ENCODE measurements at regions not wholly inside any gene's neighbourhood (a gene's known extent, or its start where the extent isn't known, plus 50 kb on each side); places are given as distances from the start of the nearest gene placed in this dataset.

DNA sequence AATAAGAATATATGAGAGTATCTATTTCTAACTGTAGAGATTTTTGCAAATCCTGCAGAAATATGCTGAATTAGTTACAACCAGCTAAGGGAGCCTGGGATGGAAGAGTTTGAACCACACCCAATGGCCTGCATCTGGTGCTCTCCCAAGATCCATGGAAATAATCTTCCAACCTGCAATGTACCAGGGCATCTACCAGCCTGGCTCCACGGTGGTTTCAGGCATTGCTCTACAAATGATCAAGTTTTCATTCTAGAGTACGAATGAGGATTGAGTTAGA lies 61.4 kb upstream of the IL1R1 start:
- Histone ChIP-seq H2AFZ (ENCODE audit: low read length) (no peak overlapping the region), H3K9me3 (ENCODE audit: low read length) (no peaks in the 10 kb centered on the region), H3K4me3 (replicated peaks in 1 of 3; ENCODE audit: insufficient read depth in 1 of 3, low read depth in 2 of 3, low read length in 3 of 3) (no peak overlapping the region), H3K79me2 (ENCODE audit: insufficient read depth, low read length) (no peaks in the 10 kb centered on the region), H3K36me3 (replicated peaks in 1 of 2; ENCODE audit: control insufficient read depth in 1 of 2, insufficient read depth in 2 of 2, low read length in 2 of 2) (no peaks in the 10 kb centered on the region), H3K9ac (ENCODE audit: insufficient read depth, low read depth, low read length) (no peak overlapping the region), H3K4me2 (ENCODE audit: low read depth, low read length) (no peak overlapping the region), H3K27ac (ENCODE audit: extremely low read length, insufficient read depth, low read length) (no peak overlapping the region), H3K4me1 (ENCODE audit: insufficient read depth, low read length) (peaks cover 34% of the 10 kb centered on the region), H3K27me3 (ENCODE audit: control insufficient read depth in 1 of 2, insufficient read depth in 2 of 2, low read length in 2 of 2) (no peaks in the 10 kb centered on the region), H4K20me1 (ENCODE audit: insufficient read depth, low read length) (no peaks in the 10 kb centered on the region)
- no peak for FAIRE-seq
- CTCF ChIA-PET (ENCODE audit: low intra/inter-chr PET ratio, low total read pairs): no interaction called here
- no peak for DNase-seq (ENCODE audit: low spot score)
- ATAC-seq: no peak
- TF ChIP-seq KLF12 (CRISPR knock-in tag; IDR thresholded peaks at IDR 0.05; ENCODE audit: borderline replicate concordance) (no peak), ZNF746 (CRISPR knock-in tag; IDR thresholded peaks at IDR 0.05) (no peak), HCFC1 (IDR thresholded peaks at IDR 0.05; ENCODE audit: low read depth, low read length) (no peak), KAT7 (CRISPR knock-in tag; IDR thresholded peaks at IDR 0.05; ENCODE audit: borderline replicate concordance) (no peak), NRL (CRISPR knock-in tag; IDR thresholded peaks at IDR 0.05; ENCODE audit: borderline replicate concordance) (no peak), ZNF468 (CRISPR knock-in tag; IDR thresholded peaks at IDR 0.05) (no peak), ZNF564 (CRISPR knock-in tag; IDR thresholded peaks at IDR 0.05) (no peak), U2AF1 (optimal IDR thresholded peaks at IDR 0.05; ENCODE audit: low read depth, low read length) (no peak), NCOA2 (CRISPR knock-in tag; IDR thresholded peaks at IDR 0.05) (no peak), HIVEP1 (CRISPR knock-in tag; IDR thresholded peaks at IDR 0.05) (no peak), ZBTB21 (CRISPR knock-in tag; IDR thresholded peaks at IDR 0.05) (no peak), EHMT2 (IDR thresholded peaks at IDR 0.05; ENCODE audit: borderline replicate concordance, low read depth, low read length) (no peak)
- TF ChIP-seq, protein P1, sequence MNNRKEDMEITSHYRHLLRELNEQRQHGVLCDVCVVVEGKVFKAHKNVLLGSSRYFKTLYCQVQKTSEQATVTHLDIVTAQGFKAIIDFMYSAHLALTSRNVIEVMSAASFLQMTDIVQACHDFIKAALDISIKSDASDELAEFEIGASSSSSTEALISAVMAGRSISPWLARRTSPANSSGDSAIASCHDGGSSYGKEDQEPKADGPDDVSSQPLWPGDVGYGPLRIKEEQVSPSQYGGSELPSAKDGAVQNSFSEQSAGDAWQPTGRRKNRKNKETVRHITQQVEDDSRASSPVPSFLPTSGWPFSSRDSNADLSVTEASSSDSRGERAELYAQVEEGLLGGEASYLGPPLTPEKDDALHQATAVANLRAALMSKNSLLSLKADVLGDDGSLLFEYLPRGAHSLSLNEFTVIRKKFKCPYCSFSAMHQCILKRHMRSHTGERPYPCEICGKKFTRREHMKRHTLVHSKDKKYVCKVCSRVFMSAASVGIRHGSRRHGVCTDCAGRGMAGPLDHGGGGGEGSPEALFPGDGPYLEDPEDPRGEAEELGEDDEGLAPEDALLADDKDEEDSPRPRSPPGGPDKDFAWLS (CRISPR knock-in tag; IDR thresholded peaks at IDR 0.05; ENCODE audit: borderline replicate concordance): no peak
- TF ChIP-seq, protein P2, sequence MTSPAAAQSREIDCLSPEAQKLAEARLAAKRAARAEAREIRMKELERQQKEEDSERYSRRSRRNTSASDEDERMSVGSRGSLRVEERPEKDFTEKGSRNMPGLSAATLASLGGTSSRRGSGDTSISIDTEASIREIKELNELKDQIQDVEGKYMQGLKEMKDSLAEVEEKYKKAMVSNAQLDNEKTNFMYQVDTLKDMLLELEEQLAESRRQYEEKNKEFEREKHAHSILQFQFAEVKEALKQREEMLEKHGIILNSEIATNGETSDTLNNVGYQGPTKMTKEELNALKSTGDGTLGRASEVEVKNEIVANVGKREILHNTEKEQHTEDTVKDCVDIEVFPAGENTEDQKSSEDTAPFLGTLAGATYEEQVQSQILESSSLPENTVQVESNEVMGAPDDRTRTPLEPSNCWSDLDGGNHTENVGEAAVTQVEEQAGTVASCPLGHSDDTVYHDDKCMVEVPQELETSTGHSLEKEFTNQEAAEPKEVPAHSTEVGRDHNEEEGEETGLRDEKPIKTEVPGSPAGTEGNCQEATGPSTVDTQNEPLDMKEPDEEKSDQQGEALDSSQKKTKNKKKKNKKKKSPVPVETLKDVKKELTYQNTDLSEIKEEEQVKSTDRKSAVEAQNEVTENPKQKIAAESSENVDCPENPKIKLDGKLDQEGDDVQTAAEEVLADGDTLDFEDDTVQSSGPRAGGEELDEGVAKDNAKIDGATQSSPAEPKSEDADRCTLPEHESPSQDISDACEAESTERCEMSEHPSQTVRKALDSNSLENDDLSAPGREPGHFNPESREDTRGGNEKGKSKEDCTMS (CRISPR knock-in tag; conservative IDR thresholded peaks at IDR 0.05): no peak
- TF ChIP-seq, protein P3, sequence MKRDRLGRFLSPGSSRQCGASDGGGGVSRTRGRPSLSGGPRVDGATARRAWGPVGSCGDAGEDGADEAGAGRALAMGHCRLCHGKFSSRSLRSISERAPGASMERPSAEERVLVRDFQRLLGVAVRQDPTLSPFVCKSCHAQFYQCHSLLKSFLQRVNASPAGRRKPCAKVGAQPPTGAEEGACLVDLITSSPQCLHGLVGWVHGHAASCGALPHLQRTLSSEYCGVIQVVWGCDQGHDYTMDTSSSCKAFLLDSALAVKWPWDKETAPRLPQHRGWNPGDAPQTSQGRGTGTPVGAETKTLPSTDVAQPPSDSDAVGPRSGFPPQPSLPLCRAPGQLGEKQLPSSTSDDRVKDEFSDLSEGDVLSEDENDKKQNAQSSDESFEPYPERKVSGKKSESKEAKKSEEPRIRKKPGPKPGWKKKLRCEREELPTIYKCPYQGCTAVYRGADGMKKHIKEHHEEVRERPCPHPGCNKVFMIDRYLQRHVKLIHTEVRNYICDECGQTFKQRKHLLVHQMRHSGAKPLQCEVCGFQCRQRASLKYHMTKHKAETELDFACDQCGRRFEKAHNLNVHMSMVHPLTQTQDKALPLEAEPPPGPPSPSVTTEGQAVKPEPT (CRISPR knock-in tag; IDR thresholded peaks at IDR 0.05; ENCODE audit: low read depth): no peak
- TF ChIP-seq, protein P4, sequence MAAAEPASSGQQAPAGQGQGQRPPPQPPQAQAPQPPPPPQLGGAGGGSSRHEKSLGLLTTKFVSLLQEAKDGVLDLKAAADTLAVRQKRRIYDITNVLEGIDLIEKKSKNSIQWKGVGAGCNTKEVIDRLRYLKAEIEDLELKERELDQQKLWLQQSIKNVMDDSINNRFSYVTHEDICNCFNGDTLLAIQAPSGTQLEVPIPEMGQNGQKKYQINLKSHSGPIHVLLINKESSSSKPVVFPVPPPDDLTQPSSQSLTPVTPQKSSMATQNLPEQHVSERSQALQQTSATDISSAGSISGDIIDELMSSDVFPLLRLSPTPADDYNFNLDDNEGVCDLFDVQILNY (CRISPR knock-in tag; conservative IDR thresholded peaks at IDR 0.05): no peak
- in situ Hi-C loops (cut with HindIII; ENCODE audit: extremely low pct_ligation_motif_present, low pct_unique_long_range_greater_than_20kb) (no loop called here), intact Hi-C loops (cut with micrococcal nuclease; ENCODE audit: unreplicated experiment) (no loop called here)
- no TSS peak for BruUV-seq (replicated peaks)
- 100% methylated on average over 2 of the region's 2 CpGs for WGBS (ENCODE audit: low lambda C conversion rate)
- POLR2A ChIA-PET: no interaction called here

All from HepG2 (cell line).